Stimulated activated CD4-positive, alpha-beta T cell treated with anti-CD3 and anti-CD28 coated beads, Interleukin-1b, Interleukin-23, amount 100 ng/mL, for 1 hour (primary cell): ENCODE measurements at regions not wholly inside any gene's neighbourhood (a gene's known extent, or its start where the extent isn't known, plus 50 kb on each side); places are given as distances from the start of the nearest gene placed in this dataset.

Experiments
- DNase-seq, 2 donors: peaks; one replicate each; pipeline ENCODE4 v3.0.0-alpha.2; 2020; ENCODE audit warnings: low read depth in 2 of 2

GRCh38 chr11:116534270-116534975, 238.4 kb downstream of the BUD13 start:
- no peak for DNase-seq

GRCh38 chr11:116533186-116533825, 239.5 kb downstream of the BUD13 start:
- DNase-seq = no peak

- DNase-seq = no peak
Observed at GRCh38 chr11:116532066-116532465, 240.7 kb downstream of the BUD13 start.

GRCh38 chr11:116530705-116531104, 242.1 kb downstream of the BUD13 start:
- no peak for DNase-seq

DNA sequence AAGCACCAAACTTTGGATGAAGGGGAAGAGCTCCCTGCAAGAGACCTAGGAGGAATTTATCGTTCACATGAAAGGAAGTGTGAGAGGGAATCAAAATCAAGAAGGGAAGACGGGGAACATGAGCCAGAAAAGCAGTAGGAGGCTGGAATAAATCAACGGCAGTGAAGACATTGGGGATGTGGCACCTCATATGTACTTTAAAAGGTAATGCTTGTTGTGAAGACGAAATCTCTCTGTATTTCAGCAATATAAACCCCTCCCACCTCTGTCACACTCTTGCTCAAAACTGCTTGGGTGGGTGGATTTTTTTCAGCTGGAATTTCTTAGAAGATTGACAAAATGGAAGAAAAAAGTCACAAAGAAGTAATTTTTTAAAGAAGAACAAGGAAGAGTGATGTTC, 243.5 kb downstream of the BUD13 start:
- DNase-seq = no peak

GRCh38 chr11:116527180-116527991, 245.4 kb downstream of the BUD13 start:
- DNase-seq = no peak

DNA sequence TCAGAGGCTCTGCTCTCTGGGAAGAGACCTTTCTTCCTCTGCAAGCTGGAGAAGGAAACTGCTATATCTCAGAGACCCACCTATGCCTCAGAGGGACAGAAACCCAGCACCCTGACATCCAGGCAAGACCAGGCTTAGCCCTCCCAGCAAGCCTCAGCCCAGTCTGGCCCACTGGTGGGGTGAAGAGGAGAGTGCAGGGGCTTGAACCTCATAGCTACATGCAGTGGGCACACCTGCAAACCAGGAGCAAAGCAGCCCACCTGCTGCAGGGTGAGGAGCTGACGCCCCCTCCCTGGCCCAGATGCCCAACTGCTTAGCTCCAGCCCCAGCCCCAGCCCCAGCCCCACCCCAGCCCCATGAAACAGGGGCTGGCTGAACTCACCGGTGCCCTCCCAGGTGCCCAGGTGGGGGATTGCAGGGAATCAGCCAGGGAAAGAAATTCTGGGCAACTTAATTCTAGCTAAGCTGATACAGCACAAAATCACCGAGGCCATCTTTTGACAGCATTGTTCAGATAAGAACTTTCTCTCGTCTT, 246.8 kb downstream of the BUD13 start:
- DNase-seq = no peak

DNA sequence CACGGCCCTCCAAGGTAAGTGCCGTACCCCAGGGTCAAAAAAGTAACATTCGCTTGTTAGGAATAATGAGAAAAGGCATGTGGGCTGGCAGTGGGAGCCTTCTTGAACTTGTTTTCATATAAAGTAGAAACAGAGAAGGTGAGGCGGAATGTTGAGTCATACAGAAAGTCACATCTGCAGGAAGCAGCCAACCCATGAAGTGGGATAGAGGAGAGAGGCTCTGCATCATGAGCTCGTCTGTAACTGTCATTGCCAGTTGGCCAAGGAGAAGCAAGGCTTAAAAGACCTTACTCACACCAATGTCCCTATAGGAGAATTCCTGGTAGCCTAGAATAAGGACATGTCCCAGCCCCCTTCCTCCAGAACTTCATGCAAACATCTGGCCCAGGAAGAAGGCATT, 253.3 kb downstream of the BUD13 start:
- no peak for DNase-seq

GRCh38 chr11:116518141-116518540, 254.6 kb downstream of the BUD13 start:
- no peak for DNase-seq

GRCh38 chr11:116517584-116517983, 255.2 kb downstream of the BUD13 start:
- no peak for DNase-seq

GRCh38 chr11:116517077-116517476, 255.7 kb downstream of the BUD13 start:
- DNase-seq = no peak

DNA sequence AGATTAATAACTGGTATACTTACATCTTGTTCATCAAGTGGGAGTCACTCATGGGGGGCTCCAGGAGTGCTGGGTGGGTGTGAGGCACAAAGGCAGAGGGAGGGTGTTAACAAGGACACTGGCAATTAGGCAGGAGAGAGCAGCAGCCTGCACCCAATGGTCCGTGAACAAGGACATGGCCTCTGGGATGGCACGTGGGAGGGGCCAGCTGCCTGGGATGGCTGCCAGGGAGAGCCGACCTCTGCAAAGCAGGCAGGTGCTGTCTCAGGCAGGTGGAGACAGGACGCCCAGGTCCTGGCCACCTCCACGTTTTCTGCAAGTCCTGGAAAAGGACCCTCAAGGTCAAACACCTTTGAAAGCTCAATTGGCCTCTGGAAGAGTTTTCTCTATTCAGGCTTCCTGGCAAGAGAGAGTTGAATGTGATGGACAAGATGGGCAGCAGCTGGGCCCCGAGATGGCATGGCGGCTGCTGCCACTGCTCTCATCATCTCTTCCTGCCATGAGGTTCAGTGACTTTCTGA, 257.1 kb downstream of the BUD13 start:
- DNase-seq = no peak

DNA sequence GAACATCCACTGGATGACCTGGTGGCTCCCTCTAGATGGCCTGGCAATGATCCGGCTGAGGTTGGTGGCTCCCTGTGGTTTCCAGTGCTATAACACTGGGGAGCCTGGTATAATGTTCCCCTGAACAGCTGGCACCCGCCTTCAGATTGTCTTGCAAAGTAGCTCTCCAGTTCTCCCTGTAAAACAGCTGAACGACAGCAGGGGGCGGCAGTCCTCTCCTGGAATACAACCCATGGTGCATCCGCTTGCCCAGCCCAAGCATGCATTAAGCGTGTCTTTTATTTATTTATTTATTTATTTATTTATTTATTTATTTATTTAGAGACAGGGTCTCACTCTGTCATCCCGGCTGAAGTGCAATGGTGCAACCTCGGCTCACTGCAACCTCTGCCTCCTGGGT, 258.9 kb downstream of the BUD13 start:
- no peak for DNase-seq

DNA sequence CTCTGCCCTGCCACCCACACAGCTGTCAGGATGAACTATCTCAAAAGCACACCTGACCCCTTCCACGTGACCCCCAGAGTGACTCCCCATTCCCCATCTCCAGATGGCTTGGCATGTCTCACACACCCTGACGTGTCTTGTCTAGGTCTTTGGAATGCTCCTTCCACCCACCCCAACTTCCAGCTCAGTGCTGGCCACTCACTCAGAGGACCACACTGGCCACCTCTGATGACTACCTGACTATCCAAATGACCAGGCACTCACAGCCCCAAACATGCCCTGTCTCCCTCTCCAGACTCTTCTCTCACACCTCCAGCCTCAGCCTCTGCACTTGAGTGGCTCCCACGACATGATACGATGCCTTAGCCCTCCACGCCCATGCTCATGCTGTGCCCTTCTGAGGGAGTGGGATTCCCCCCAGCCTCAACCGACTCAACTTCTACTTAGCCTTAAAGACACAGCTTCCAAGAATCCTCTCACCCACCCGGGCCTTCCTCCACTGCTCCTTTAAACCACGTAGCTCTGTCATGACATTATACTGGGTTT, 259.4 kb downstream of the BUD13 start:
- DNase-seq = no peak

GRCh38 chr11:116512841-116513240, 259.9 kb downstream of the BUD13 start:
- DNase-seq = no peak

- no peak for DNase-seq
Observed at GRCh38 chr11:116511684-116512083, 261.1 kb downstream of the BUD13 start.

GRCh38 chr11:116510886-116511650, 261.7 kb downstream of the BUD13 start:
- no peak for DNase-seq

GRCh38 chr11:116510166-116510565, 262.6 kb downstream of the BUD13 start:
- no peak for DNase-seq

GRCh38 chr11:116509551-116509950, 263.2 kb downstream of the BUD13 start:
- DNase-seq = no peak

DNA sequence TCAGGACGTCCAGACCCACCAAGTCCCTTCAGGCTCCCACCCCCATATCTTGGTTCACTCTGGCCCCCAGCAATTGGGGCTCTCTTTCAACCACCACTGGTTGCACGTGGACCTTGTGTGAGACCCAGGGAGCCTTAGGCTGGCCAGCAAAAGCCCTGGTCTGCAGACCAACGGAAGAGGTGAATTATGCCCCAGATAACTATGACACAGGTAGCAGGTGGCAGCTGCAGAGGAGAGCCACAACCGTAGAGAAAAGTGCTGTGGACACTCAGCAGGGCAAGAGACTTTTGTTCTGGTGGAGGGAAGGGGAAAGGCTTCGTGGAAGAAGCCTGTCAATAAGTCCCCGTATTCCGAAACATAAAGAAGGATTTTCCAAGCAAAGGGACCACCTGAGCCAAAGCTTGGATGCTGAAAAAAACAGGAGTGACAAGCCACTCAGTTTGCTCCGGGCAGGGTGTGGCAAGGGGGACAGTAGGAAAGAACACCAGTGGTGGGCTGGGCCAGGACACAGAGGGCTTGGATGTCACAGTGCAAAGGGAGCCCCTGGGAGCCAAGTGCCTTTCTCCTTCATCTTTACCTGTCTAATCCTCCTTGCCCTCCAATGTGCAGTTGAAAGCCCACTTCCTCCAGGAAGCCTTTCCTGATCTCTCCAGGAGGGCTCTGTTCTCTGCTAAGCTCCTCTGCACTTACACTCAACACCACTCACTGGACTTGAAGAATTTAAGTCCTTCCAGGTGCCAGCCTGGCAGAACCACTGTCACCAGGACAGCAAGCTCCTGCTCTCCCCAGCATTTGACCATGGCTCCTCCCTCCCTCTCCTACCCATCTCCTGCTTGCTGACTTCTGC, 264.7 kb downstream of the BUD13 start:
- DNase-seq = no peak
